SK-N-SH (cell line): ENCODE measurements at regions not wholly inside any gene's neighbourhood (a gene's known extent, or its start where the extent isn't known, plus 50 kb on each side); places are given as distances from the start of the nearest gene placed in this dataset.

Experiments used
- CTCF ChIA-PET: fragments of 300-600, 350-600 bp; formaldehyde crosslinking; extraction: SDS; loops from one replicate; lab custom pipeline; 2021; lab: Yijun Ruan, JAX
- POLR2A ChIA-PET: fragments of 350-600 bp; sonication (Branson Sonifier 250); formaldehyde crosslinking; extraction: SDS; loops from one replicate; lab custom pipeline; 2020; ENCODE audit warnings: antibody characterized with exemption, inconsistent platforms; lab: Yijun Ruan, JAX
- DNase-seq: peaks from one replicate; pipeline ENCODE4 v3.0.0; 2012
- H2AFZ ChIP-seq: fragments of 200-600 bp; sonication (generic); 2 replicates; pipeline ENCODE4 v1.8.1; 2016; ENCODE audit warnings: antibody characterized with exemption, mild to moderate bottlenecking, low read depth
- H3F3A ChIP-seq: fragments of 200-600 bp; sonication (generic); replicated peaks from 2 replicates; pipeline ENCODE3; 2016; ENCODE audit warnings: antibody characterized with exemption, mild to moderate bottlenecking; ENCODE audit not compliant: insufficient read depth
- H3K27ac ChIP-seq, 2 experiments: fragments of 200-500 bp in 1 of 2; fragments of 200-600 bp in 1 of 2; sonication (Bioruptor generic) in 1 of 2; sonication (generic), shearing (Covaris generic) in 1 of 2; 2 replicates each; pipeline versions ENCODE4 v1.5.1 to v1.6.1; 2014 to 2016; ENCODE audit warnings: low read depth in 2 of 2, inconsistent platforms in 1 of 2, low read length in 1 of 2, mild to moderate bottlenecking in 1 of 2, mixed read lengths in 1 of 2
- H3K27me3 ChIP-seq: fragments of 200-600 bp; sonication (generic), shearing (Covaris generic); 2 replicates; pipeline ENCODE4 v1.6.1; 2016; ENCODE audit warnings: mixed run types; ENCODE audit not compliant: insufficient read depth
- H3K36me3 ChIP-seq, 2 experiments: fragments of 200-500 bp in 1 of 2; fragments of 200-600 bp in 1 of 2; sonication (Bioruptor generic) in 1 of 2; sonication (generic) in 1 of 2; replicated peaks in 1 of 2; 2 replicates each; pipeline versions ENCODE3 to v1.5.1; 2014 to 2016; ENCODE audit warnings: low read length in 1 of 2, mild to moderate bottlenecking in 1 of 2; ENCODE audit not compliant: insufficient read depth in 2 of 2, control insufficient read depth in 1 of 2
- H3K4me1 ChIP-seq, 2 experiments: fragments of 200-500 bp in 1 of 2; fragments of 200-600 bp in 1 of 2; sonication (Bioruptor generic) in 1 of 2; sonication (generic), shearing (Covaris generic) in 1 of 2; 2 replicates each; pipeline versions ENCODE4 v1.5.1 to v1.6.1; 2014 to 2016; ENCODE audit warnings: low read depth in 1 of 2, low read length in 1 of 2, mixed run types in 1 of 2; ENCODE audit not compliant: insufficient read depth in 2 of 2, control insufficient read depth in 1 of 2
- H3K4me2 ChIP-seq: fragments of 200-600 bp; sonication (generic), shearing (Covaris generic); 2 replicates; pipeline ENCODE4 v1.6.1; 2017; ENCODE audit warnings: mixed run types
- H3K4me3 ChIP-seq, 2 experiments: fragments of 200-500 bp in 1 of 2; fragments of 200-600 bp in 1 of 2; sonication (Bioruptor generic) in 1 of 2; sonication (generic), shearing (Covaris generic) in 1 of 2; 2 replicates each; pipeline versions ENCODE4 v1.5.1 to v1.8.1; 2014 to 2016; ENCODE audit warnings: low read depth in 2 of 2, inconsistent platforms in 1 of 2, low read length in 1 of 2, mild to moderate bottlenecking in 1 of 2, mixed read lengths in 1 of 2, moderate library complexity in 1 of 2
- H3K79me2 ChIP-seq: fragments of 200-600 bp; sonication (generic); 2 replicates; pipeline ENCODE4 v1.8.1; 2017; ENCODE audit warnings: mild to moderate bottlenecking; ENCODE audit not compliant: insufficient read depth
- H3K9ac ChIP-seq: fragments of 200-600 bp; sonication (generic); 2 replicates; pipeline ENCODE4 v1.6.1; 2017; ENCODE audit warnings: mixed run types
- H3K9me2 ChIP-seq: fragments of 200-600 bp; sonication (generic); 2 replicates; pipeline ENCODE4 v1.6.1; 2017; ENCODE audit warnings: mixed run types
- H3K9me3 ChIP-seq: fragments of 200-600 bp; sonication (generic); 2 replicates; pipeline ENCODE4 v1.6.1; 2017; ENCODE audit warnings: mixed run types, mild to moderate bottlenecking, moderate library complexity
- H4K20me1 ChIP-seq: fragments of 200-600 bp; sonication (generic); 2 replicates; pipeline ENCODE4 v1.6.1; 2017; ENCODE audit warnings: mild to moderate bottlenecking, mixed run types; ENCODE audit not compliant: insufficient read depth
- CHD2 ChIP-seq: fragments of 150-350 bp; IDR thresholded peaks from 2 replicates; pipeline ENCODE4 v1.6.1; 2018; ENCODE audit warnings: low read length; ENCODE audit not compliant: partially characterized antibody
- CTCF ChIP-seq: fragments of 200-600 bp; sonication (generic); IDR thresholded peaks from 2 replicates; pipeline ENCODE4 v1.6.1; 2017; ENCODE audit warnings: antibody characterized with exemption, mild to moderate bottlenecking, moderate library complexity
- EP300 ChIP-seq, 2 experiments: IDR thresholded peaks; 2 replicates each; pipeline versions ENCODE4 v1.4.0 to v1.6.1; 2012; ENCODE audit warnings: borderline replicate concordance in 1 of 2, low read depth in 1 of 2, low read length in 1 of 2
- EZH2phosphoT487 ChIP-seq: fragments of 200-600 bp; sonication (generic); IDR thresholded peaks from 2 replicates; pipeline ENCODE4 v1.6.1; 2017; ENCODE audit warnings: low read depth, mixed run types, mild to moderate bottlenecking, antibody characterized with exemption, moderate library complexity, borderline replicate concordance
- FOSL2 ChIP-seq: IDR thresholded peaks from 2 replicates; pipeline ENCODE4 v1.4.0; 2012; ENCODE audit warnings: low read depth, mild to moderate bottlenecking, moderate library complexity, borderline replicate concordance
- IRF3 ChIP-seq: fragments of 150-350 bp; IDR thresholded peaks from 2 replicates; pipeline ENCODE4 v1.6.1; 2016; ENCODE audit warnings: mild to moderate bottlenecking, low read depth, low read length
- JUND ChIP-seq: IDR thresholded peaks from 2 replicates; pipeline ENCODE4 v1.4.0; 2012
- NFIC ChIP-seq: IDR thresholded peaks from 2 replicates; pipeline ENCODE4 v1.4.0; 2012; ENCODE audit warnings: borderline replicate concordance
- POLR2AphosphoS5 ChIP-seq: IDR thresholded peaks from 2 replicates; pipeline ENCODE4 v1.6.1; 2012; ENCODE audit warnings: low read depth, low read length
- RCOR1 ChIP-seq: fragments of 150-350 bp; IDR thresholded peaks from 2 replicates; pipeline ENCODE4 v1.6.1; 2017; ENCODE audit warnings: antibody characterized with exemption, low read length
- RFX5 ChIP-seq: IDR thresholded peaks from 2 replicates; pipeline ENCODE4 v1.6.1; 2012; ENCODE audit warnings: mild to moderate bottlenecking, improper control_type of control experiment, low read length
- RXRA ChIP-seq: IDR thresholded peaks from 2 replicates; pipeline ENCODE4 v1.4.0; 2012; ENCODE audit warnings: low read depth, mild to moderate bottlenecking, borderline replicate concordance
- SIN3A ChIP-seq: IDR thresholded peaks from 2 replicates; pipeline ENCODE4 v1.6.1; 2012; ENCODE audit warnings: low read depth, mild to moderate bottlenecking, low read length, moderate library complexity, borderline replicate concordance
- SMC3 ChIP-seq: IDR thresholded peaks from 2 replicates; pipeline ENCODE4 v1.6.1; 2012; ENCODE audit warnings: low read depth, low read length, improper control_type of control experiment
- TCF12 ChIP-seq: IDR thresholded peaks from 2 replicates; pipeline ENCODE4 v1.4.0; 2012
- USF1 ChIP-seq: IDR thresholded peaks from 2 replicates; pipeline ENCODE4 v1.4.0; 2012; ENCODE audit warnings: low read depth, borderline replicate concordance
- USF2 ChIP-seq: fragments of 150-350 bp; IDR thresholded peaks from 2 replicates; pipeline ENCODE4 v1.6.1; 2017; ENCODE audit warnings: antibody characterized with exemption, low read length, low read depth, borderline replicate concordance
- ZBTB33 ChIP-seq: IDR thresholded peaks from 2 replicates; pipeline ENCODE4 v1.4.0; 2012; ENCODE audit warnings: low read depth, borderline replicate concordance
- WGBS: methylation state at CpG from one replicate; pipeline ENCODE4 v1.1.6; 2017; ENCODE audit warnings: low lambda C conversion rate; 5-methylcytosine and 5-hydroxymethylcytosine counted together

- no peaks in the 10 kb centered on the region for H3K27me3 ChIP-seq
- no peaks in the 10 kb centered on the region for H3K79me2 ChIP-seq
- WGBS = 0% methylated on average over 1 of the region's 1 CpG
- no peak overlapping the region for H3K27ac ChIP-seq
- no peak for DNase-seq
- TF ChIP-seq USF2 (no peak), JUND (no peak), FOSL2 (no peak), NFIC (no peak), RCOR1 (no peak), RFX5 (no peak), RXRA (no peak), POLR2AphosphoS5 (no peak), EP300 (IDR thresholded peaks at IDR 0.05; ENCODE audit: borderline replicate concordance in 1 of 2, low read depth in 1 of 2, low read length in 1 of 2) (no peak), ZBTB33 (no peak), USF1 (no peak), CHD2 (no peak), CTCF (no peak), EZH2phosphoT487 (no peak), TCF12 (no peak), SIN3A (no peak), IRF3 (no peak), SMC3 (no peak)
- H4K20me1 ChIP-seq = no peaks in the 10 kb centered on the region
- H3F3A ChIP-seq = no peaks in the 10 kb centered on the region
- H3K4me2 ChIP-seq = no peak overlapping the region
- no peaks in the 10 kb centered on the region for H3K36me3 ChIP-seq
- ChIA-PET POLR2A (no interaction called here), CTCF (no interaction called here)
- H3K9ac ChIP-seq = no peak overlapping the region
- H2AFZ ChIP-seq = no peak overlapping the region
- H3K4me3 ChIP-seq = no peak overlapping the region
- no peaks in the 10 kb centered on the region for H3K9me3 ChIP-seq
- H3K9me2 ChIP-seq = no peaks in the 10 kb centered on the region
- no peaks in the 10 kb centered on the region for H3K4me1 ChIP-seq
Measured at GRCh38 chr11:82458147-82458546, 275.5 kb downstream of the FAM181B start.
